NCI-H82 treated with DMSO at 0.1 percent for 48 hours (cell line): ENCODE measurements at regions not wholly inside any gene's neighbourhood (a gene's known extent, or its start where the extent isn't known, plus 50 kb on each side); places are given as distances from the start of the nearest gene placed in this dataset.

Experiments used
- DNase-seq: peaks from one replicate; lab custom pipeline; 2025; ENCODE audit not compliant: unreplicated experiment; lab: John Stamatoyannopoulos, UW

- DNase-seq: no peak
Measured at GRCh38 chr3:194832346-194833104, 146.8 kb downstream of the FAM43A start.

- no peak for DNase-seq
Measured at GRCh38 chr3:194833114-194833910, 147.6 kb downstream of the FAM43A start.

GRCh38 chr3:194836661-194837060 lies 151.0 kb downstream of the FAM43A start:
- DNase-seq: no peak

GRCh38 chr3:194837457-194838127 lies 151.9 kb downstream of the FAM43A start:
- no peak for DNase-seq

- no peak for DNase-seq
Measured at GRCh38 chr3:194838236-194838635, 152.6 kb downstream of the FAM43A start.

- DNase-seq: no peak
Measured at GRCh38 chr3:194840661-194841514, 155.2 kb downstream of the FAM43A start.

- DNase-seq: no peak
Measured at GRCh38 chr3:194841515-194841841, 155.8 kb downstream of the FAM43A start.

GRCh38 chr3:194843556-194843955 lies 157.9 kb downstream of the FAM43A start:
- no peak for DNase-seq

GRCh38 chr3:194844046-194844445 lies 158.4 kb downstream of the FAM43A start:
- DNase-seq: no peak

GRCh38 chr3:194849166-194849875 lies 163.6 kb downstream of the FAM43A start:
- no peak for DNase-seq

GRCh38 chr3:194851254-194851653 lies 165.6 kb downstream of the FAM43A start:
- DNase-seq: no peak

- no peak for DNase-seq
Measured at GRCh38 chr3:194851941-194852340, 166.3 kb downstream of the FAM43A start.

GRCh38 chr3:194852345-194852744 lies 166.7 kb downstream of the FAM43A start:
- no peak for DNase-seq

- no peak for DNase-seq
Measured at GRCh38 chr3:194852831-194853508, 167.3 kb downstream of the FAM43A start.

- DNase-seq: no peak
Measured at GRCh38 chr3:194854206-194854605, 168.5 kb downstream of the FAM43A start.

GRCh38 chr3:194854659-194855390 lies 169.1 kb downstream of the FAM43A start:
- no peak for DNase-seq

GRCh38 chr3:194856296-194856695 lies 170.6 kb downstream of the FAM43A start:
- DNase-seq: no peak

- DNase-seq: no peak
Measured at GRCh38 chr3:194857469-194858113, 171.9 kb downstream of the FAM43A start.

- DNase-seq: no peak
Measured at GRCh38 chr3:194858382-194858781, 172.7 kb downstream of the FAM43A start.
